Fibroblast of lung (primary cell): ENCODE measurements at regions not wholly inside any gene's neighbourhood (a gene's known extent, or its start where the extent isn't known, plus 50 kb on each side); places are given as distances from the start of the nearest gene placed in this dataset.

Source experiments
- DNase-seq, 2 donors: peaks; one replicate each; pipeline versions ENCODE4 v3.0.0 to v3.0.0-alpha.2; 2010; ENCODE audit warnings: low read depth in 2 of 2
- H2AFZ ChIP-seq: 2 replicates; pipeline ENCODE4 v1.5.1; 2012; ENCODE audit warnings: low read length, control low read depth, inconsistent platforms
- H3K27ac ChIP-seq: 2 replicates; pipeline ENCODE4 v1.5.1; 2011; ENCODE audit warnings: low read length, control low read depth; ENCODE audit not compliant: insufficient read depth
- H3K27me3 ChIP-seq: 2 replicates; pipeline ENCODE4 v1.5.1; 2011; ENCODE audit warnings: mild to moderate bottlenecking, low read length; ENCODE audit not compliant: control insufficient read depth, insufficient read depth
- H3K36me3 ChIP-seq: 2 replicates; pipeline ENCODE4 v1.5.1; 2011; ENCODE audit warnings: low read length; ENCODE audit not compliant: control insufficient read depth, insufficient read depth
- H3K4me1 ChIP-seq: 2 replicates; pipeline ENCODE4 v1.5.1; 2011; ENCODE audit warnings: low read length; ENCODE audit not compliant: control insufficient read depth, insufficient read depth; ENCODE audit errors: extremely low read depth
- H3K4me2 ChIP-seq: 2 replicates; pipeline ENCODE4 v1.5.1; 2011; ENCODE audit warnings: low read length, control low read depth; ENCODE audit not compliant: insufficient read depth; ENCODE audit errors: extremely low read depth
- H3K4me3 ChIP-seq, 4 experiments: fragments of 200-600 bp in 1 of 4; sonication (generic) in 1 of 4; replicated peaks in 1 of 4; 2 replicates each; pipeline ENCODE4 v1.5.1; 2011 to 2016; ENCODE audit warnings: low read length in 4 of 4, low read depth in 3 of 4, mild to moderate bottlenecking in 3 of 4, control low read depth in 2 of 4, inconsistent platforms in 1 of 4, mixed read lengths in 1 of 4; ENCODE audit not compliant: insufficient read depth in 1 of 4; ENCODE audit errors: control extremely low read depth in 1 of 4
- H3K79me2 ChIP-seq: 2 replicates; pipeline ENCODE4 v1.5.1; 2012; ENCODE audit warnings: mild to moderate bottlenecking, low read length, inconsistent platforms; ENCODE audit not compliant: control insufficient read depth, insufficient read depth
- H3K9ac ChIP-seq: 2 replicates; pipeline ENCODE4 v1.5.1; 2011; ENCODE audit warnings: mild to moderate bottlenecking, low read length, control low read depth; ENCODE audit not compliant: insufficient read depth
- H3K9me3 ChIP-seq: 2 replicates; pipeline ENCODE4 v1.5.1; 2012; ENCODE audit warnings: low read depth, low read length; ENCODE audit not compliant: control insufficient read depth, insufficient read depth
- H4K20me1 ChIP-seq: 2 replicates; pipeline ENCODE4 v1.5.1; 2011; ENCODE audit warnings: low read length; ENCODE audit not compliant: control insufficient read depth, insufficient read depth; ENCODE audit errors: extremely low read depth
- EZH2 ChIP-seq: IDR thresholded peaks from 2 replicates; pipeline ENCODE4 v1.5.1; 2012; ENCODE audit warnings: low read length, control low read depth, mild to moderate bottlenecking; ENCODE audit errors: missing control alignments
- TF ChIP-seq, protein P1 (sequence below), 2 donors: IDR thresholded peaks in 1 of 2; conservative IDR thresholded peaks in 1 of 2; 1 replicate in 1 of 2; 2 replicates in 1 of 2; pipeline ENCODE4 v1.5.1; 2011 to 2012; ENCODE audit warnings: low read length in 2 of 2, control low read depth in 1 of 2, inconsistent platforms in 1 of 2, low read depth in 1 of 2, mild to moderate bottlenecking in 1 of 2

GRCh38 chr11:33618351-33618710, 82.3 kb downstream of the C11orf91 start:
- Histone ChIP-seq H4K20me1 (no peaks in the 10 kb centered on the region), H3K36me3 (no peaks in the 10 kb centered on the region), H3K4me1 (peaks cover 3% of the 10 kb centered on the region), H3K79me2 (no peaks in the 10 kb centered on the region), H3K27ac (no peak overlapping the region), H2AFZ (no peak overlapping the region), H3K4me2 (no peak overlapping the region), H3K9me3 (no peaks in the 10 kb centered on the region), H3K4me3 (no peak overlapping the region), H3K27me3 (no peaks in the 10 kb centered on the region), H3K9ac (no peak overlapping the region)
- no peak for TF ChIP-seq EZH2
- TF ChIP-seq, protein P1, sequence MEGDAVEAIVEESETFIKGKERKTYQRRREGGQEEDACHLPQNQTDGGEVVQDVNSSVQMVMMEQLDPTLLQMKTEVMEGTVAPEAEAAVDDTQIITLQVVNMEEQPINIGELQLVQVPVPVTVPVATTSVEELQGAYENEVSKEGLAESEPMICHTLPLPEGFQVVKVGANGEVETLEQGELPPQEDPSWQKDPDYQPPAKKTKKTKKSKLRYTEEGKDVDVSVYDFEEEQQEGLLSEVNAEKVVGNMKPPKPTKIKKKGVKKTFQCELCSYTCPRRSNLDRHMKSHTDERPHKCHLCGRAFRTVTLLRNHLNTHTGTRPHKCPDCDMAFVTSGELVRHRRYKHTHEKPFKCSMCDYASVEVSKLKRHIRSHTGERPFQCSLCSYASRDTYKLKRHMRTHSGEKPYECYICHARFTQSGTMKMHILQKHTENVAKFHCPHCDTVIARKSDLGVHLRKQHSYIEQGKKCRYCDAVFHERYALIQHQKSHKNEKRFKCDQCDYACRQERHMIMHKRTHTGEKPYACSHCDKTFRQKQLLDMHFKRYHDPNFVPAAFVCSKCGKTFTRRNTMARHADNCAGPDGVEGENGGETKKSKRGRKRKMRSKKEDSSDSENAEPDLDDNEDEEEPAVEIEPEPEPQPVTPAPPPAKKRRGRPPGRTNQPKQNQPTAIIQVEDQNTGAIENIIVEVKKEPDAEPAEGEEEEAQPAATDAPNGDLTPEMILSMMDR (conservative IDR thresholded peaks at IDR 0.05 in 1 of 2, IDR thresholded peaks at IDR 0.05 in 1 of 2; ENCODE audit: low read depth in 1 of 2, low read length in 2 of 2): no peak
- DNase-seq: no peak

DNA sequence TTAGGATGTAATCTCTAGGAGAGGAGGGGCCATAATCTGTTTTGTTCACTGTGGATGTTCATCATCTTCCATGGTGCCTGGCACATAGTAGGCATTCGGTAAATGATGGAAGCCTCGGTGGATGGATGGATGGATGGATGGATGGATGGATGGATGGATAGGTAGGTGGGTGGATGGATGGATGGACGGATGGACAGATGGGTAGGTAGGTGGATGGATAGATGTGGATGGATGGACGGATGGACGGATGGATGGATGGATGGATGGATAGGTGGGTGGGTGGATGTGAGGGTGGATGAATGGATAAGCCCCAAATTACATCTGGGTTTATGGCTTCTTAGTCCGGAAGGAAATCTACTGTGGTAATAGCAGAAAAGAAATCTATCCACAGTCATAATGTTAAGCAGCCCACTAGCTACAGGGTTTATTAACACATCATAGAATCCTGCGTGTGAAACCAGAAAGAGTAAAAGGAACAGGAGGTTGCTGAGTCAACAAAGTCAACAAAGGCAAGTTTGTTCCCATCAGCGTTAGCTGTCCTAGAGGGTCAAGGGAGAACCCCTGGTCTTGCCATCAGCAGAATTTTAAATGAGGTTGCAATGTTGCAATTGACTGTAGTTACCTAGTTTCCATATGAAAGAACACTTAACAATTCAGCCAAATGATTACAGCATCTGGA, 82.8 kb downstream of the C11orf91 start:
- Histone ChIP-seq H3K36me3 (no peaks in the 10 kb centered on the region), H4K20me1 (no peaks in the 10 kb centered on the region), H3K27me3 (no peaks in the 10 kb centered on the region), H3K79me2 (no peaks in the 10 kb centered on the region), H3K4me3 (no peak overlapping the region), H3K9ac (no peak overlapping the region), H2AFZ (no peak overlapping the region), H3K9me3 (no peaks in the 10 kb centered on the region), H3K4me1 (peaks cover 3% of the 10 kb centered on the region), H3K27ac (no peak overlapping the region), H3K4me2 (no peak overlapping the region)
- TF ChIP-seq, protein P1 (conservative IDR thresholded peaks at IDR 0.05 in 1 of 2, IDR thresholded peaks at IDR 0.05 in 1 of 2; ENCODE audit: low read depth in 1 of 2, low read length in 2 of 2): no peak
- TF ChIP-seq EZH2: no peak
- DNase-seq: peak in 1 of 2 donors; percentile 20

DNA sequence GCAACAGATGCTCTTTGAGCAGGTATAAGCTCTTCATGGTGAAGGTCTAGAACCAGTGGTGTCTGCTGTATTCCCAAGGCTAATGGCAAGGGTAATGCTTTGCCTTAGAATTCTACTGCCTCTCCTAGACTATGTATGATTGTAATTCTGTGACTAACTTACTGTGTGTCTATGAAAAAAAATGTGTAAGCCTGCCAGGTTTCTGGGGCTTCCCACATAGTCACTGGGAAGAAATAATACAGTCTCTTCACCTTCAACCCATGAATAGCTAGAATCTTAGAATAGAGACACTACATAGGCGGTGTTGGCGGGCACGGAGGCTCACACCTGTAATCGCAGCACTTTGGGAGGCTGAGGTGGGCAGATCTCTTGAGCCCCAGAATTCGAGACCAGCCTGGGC, 84.1 kb downstream of the C11orf91 start:
- peaks cover 3% of the 10 kb centered on the region for H3K4me1 ChIP-seq
- peak in 1 of 2 donors; percentile 66 for DNase-seq
- no peaks in the 10 kb centered on the region for H3K27me3 ChIP-seq
- no peaks in the 10 kb centered on the region for H4K20me1 ChIP-seq
- H3K36me3 ChIP-seq: no peaks in the 10 kb centered on the region
- no peak overlapping the region for H3K9ac ChIP-seq
- H2AFZ ChIP-seq: no peak overlapping the region
- TF ChIP-seq EZH2: no peak
- TF ChIP-seq, protein P1 (conservative IDR thresholded peaks at IDR 0.05 in 1 of 2, IDR thresholded peaks at IDR 0.05 in 1 of 2; ENCODE audit: low read depth in 1 of 2, low read length in 2 of 2): no peak
- H3K4me3 ChIP-seq: no peak overlapping the region
- H3K79me2 ChIP-seq: no peaks in the 10 kb centered on the region
- no peak overlapping the region for H3K4me2 ChIP-seq
- no peaks in the 10 kb centered on the region for H3K9me3 ChIP-seq
- H3K27ac ChIP-seq: no peak overlapping the region
